ENCODE measurements at regions not wholly inside any gene's neighbourhood (a gene's known extent, or its start where the extent isn't known, plus 50 kb on each side); places are given as distances from the start of the nearest gene placed in this dataset.

DNA sequence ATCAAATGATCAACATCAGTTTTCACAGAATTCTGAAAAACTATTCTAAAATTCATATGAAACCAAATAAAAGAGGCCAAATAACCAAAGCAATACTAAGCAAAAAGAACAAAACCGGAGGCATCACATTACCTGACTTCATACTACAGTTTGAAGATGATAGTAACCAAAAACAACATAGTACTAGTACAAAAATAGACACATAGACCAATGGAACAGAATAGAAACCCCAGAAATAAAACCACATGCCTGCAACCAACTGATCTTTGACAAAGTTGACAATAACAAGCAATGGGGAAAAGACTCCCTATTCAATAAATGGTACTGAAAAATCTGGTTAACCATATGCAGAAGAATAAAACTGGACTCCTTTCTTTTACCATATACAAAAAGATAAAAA lies 75.7 kb upstream of the FXR1 start:
- TF ChIP-seq CTCF (IDR thresholded peaks at IDR 0.05) (no peak), POLR2A (IDR thresholded peaks at IDR 0.05) (no peak), EP300 (IDR thresholded peaks at IDR 0.05) (no peak)
